OCI-LY7 (cell line): ENCODE measurements at regions not wholly inside any gene's neighbourhood (a gene's known extent, or its start where the extent isn't known, plus 50 kb on each side); places are given as distances from the start of the nearest gene placed in this dataset.

ENCODE experiments used
- BruUV-seq: library from RNA; stranded (reverse); fragments of 400-500 nt; replicated peaks from 2 replicates; lab custom pipeline; 2021; lab: Mats Ljungman, UMichigan
- CTCF ChIA-PET: fragments of 300-600 bp; sonication (Branson Sonifier 250); formaldehyde crosslinking; loops from one replicate; lab custom pipeline; 2022; ENCODE audit warnings: antibody characterized with exemption; ENCODE audit not compliant: unreplicated experiment; lab: Charles Lee
- POLR2A ChIA-PET: fragments of 300-600 bp; sonication (Branson Sonifier 250); formaldehyde crosslinking; loops from one replicate; lab custom pipeline; 2022; ENCODE audit warnings: antibody characterized with exemption; lab: Charles Lee
- DNase-seq: peaks from one replicate; pipeline ENCODE4 v3.0.0-alpha.2; 2015; ENCODE audit warnings: low spot score
- H2AFZ ChIP-seq: fragments of 200-600 bp; sonication (generic), shearing (Covaris generic); 2 replicates; pipeline ENCODE4 v1.6.1; 2014; ENCODE audit warnings: mild to moderate bottlenecking, antibody characterized with exemption, low read length, moderate library complexity
- H3K27ac ChIP-seq: fragments of 200-600 bp; sonication (generic); 2 replicates; pipeline ENCODE4 v1.5.1; 2014; ENCODE audit warnings: mixed run types, low read depth, mild to moderate bottlenecking, moderate library complexity, low read length, inconsistent platforms; ENCODE audit not compliant: poor library complexity, severe bottlenecking
- H3K36me3 ChIP-seq: fragments of 200-600 bp; sonication (generic); 2 replicates; pipeline ENCODE4 v1.6.1; 2014; ENCODE audit warnings: mild to moderate bottlenecking, antibody characterized with exemption, low read length, moderate library complexity, mixed read lengths; ENCODE audit not compliant: insufficient read depth
- H3K4me1 ChIP-seq: fragments of 200-600 bp; sonication (generic); 2 replicates; pipeline ENCODE4 v1.5.1; 2014; ENCODE audit warnings: mild to moderate bottlenecking, low read length; ENCODE audit not compliant: insufficient read depth, poor library complexity, severe bottlenecking
- H3K4me2 ChIP-seq: fragments of 200-600 bp; sonication (generic); 2 replicates; pipeline ENCODE4 v1.6.1; 2014; ENCODE audit warnings: mild to moderate bottlenecking, low read length
- H3K4me3 ChIP-seq: fragments of 200-600 bp; sonication (generic); 2 replicates; pipeline ENCODE4 v1.5.1; 2014; ENCODE audit warnings: mild to moderate bottlenecking, low read depth, low read length; ENCODE audit not compliant: poor library complexity, severe bottlenecking
- H3K79me2 ChIP-seq: fragments of 200-600 bp; sonication (generic); 2 replicates; pipeline ENCODE4 v1.6.1; 2016; ENCODE audit warnings: low read depth, mild to moderate bottlenecking, low read length, moderate library complexity, mixed read lengths; ENCODE audit not compliant: insufficient read depth
- H3K9me2 ChIP-seq: fragments of 200-600 bp; sonication (generic); 2 replicates; pipeline ENCODE4 v1.6.1; 2016; ENCODE audit warnings: mild to moderate bottlenecking, low read length, mixed read lengths; ENCODE audit not compliant: insufficient read depth
- H3K9me3 ChIP-seq: fragments of 200-600 bp; sonication (generic); 2 replicates; pipeline ENCODE4 v1.6.1; 2014; ENCODE audit warnings: mild to moderate bottlenecking, mixed run types, low read length, mixed read lengths
- H4K20me1 ChIP-seq: fragments of 200-600 bp; sonication (generic); 2 replicates; pipeline ENCODE4 v1.6.1; 2014; ENCODE audit warnings: mild to moderate bottlenecking, antibody characterized with exemption, low read length, moderate library complexity, mixed read lengths; ENCODE audit not compliant: insufficient read depth
- CTCF ChIP-seq: fragments of 200-600 bp; sonication (generic); conservative IDR thresholded peaks from 2 replicates; pipeline ENCODE4 v1.5.1; 2014; ENCODE audit warnings: mild to moderate bottlenecking, antibody characterized with exemption, low read length, moderate library complexity, mixed read lengths
- EZH2phosphoT487 ChIP-seq: fragments of 200-600 bp; sonication (generic); IDR thresholded peaks from 2 replicates; pipeline ENCODE4 v1.6.1; 2018; ENCODE audit warnings: low read depth, borderline replicate concordance, mild to moderate bottlenecking, mixed run types, antibody characterized with exemption, low read length, moderate library complexity, mixed read lengths
- intact Hi-C: fragments of 100-400 bp; cut with micrococcal nuclease; formaldehyde crosslinking; loops from one replicate; pipeline ENCODE4 v1.10.0; 2022; ENCODE audit not compliant: unreplicated experiment

GRCh38 chr11:134850566-134850965 lies 438.5 kb upstream of the B3GAT1 start:
- ChIA-PET POLR2A (no interaction called here), CTCF (no interaction called here)
- no peak overlapping the region for H3K4me2 ChIP-seq
- H3K4me1 ChIP-seq, result no peaks in the 10 kb centered on the region
- no peaks in the 10 kb centered on the region for H3K36me3 ChIP-seq
- H3K4me3 ChIP-seq, result no peak overlapping the region
- intact Hi-C loops, result no loop called here
- H3K9me2 ChIP-seq, result no peaks in the 10 kb centered on the region
- H3K9me3 ChIP-seq, result no peaks in the 10 kb centered on the region
- DNase-seq, result no peak
- no peak for TF ChIP-seq CTCF
- no peak for TF ChIP-seq EZH2phosphoT487
- no peak overlapping the region for H3K27ac ChIP-seq
- H3K79me2 ChIP-seq, result no peaks in the 10 kb centered on the region
- no TSS peak for BruUV-seq
- no peak overlapping the region for H2AFZ ChIP-seq
- no peaks in the 10 kb centered on the region for H4K20me1 ChIP-seq

GRCh38 chr11:134849833-134850232 lies 437.8 kb upstream of the B3GAT1 start:
- Histone ChIP-seq H3K9me2 (no peaks in the 10 kb centered on the region), H3K79me2 (no peaks in the 10 kb centered on the region), H3K27ac (no peak overlapping the region), H3K9me3 (no peaks in the 10 kb centered on the region), H4K20me1 (no peaks in the 10 kb centered on the region), H3K4me2 (no peak overlapping the region), H3K4me1 (no peaks in the 10 kb centered on the region), H3K4me3 (no peak overlapping the region), H3K36me3 (no peaks in the 10 kb centered on the region), H2AFZ (no peak overlapping the region)
- TF ChIP-seq CTCF (no peak), EZH2phosphoT487 (no peak)
- ChIA-PET POLR2A (no interaction called here), CTCF (no interaction called here)
- no peak for DNase-seq
- intact Hi-C loops, result no loop called here
- no TSS peak for BruUV-seq

- ChIA-PET CTCF (no interaction called here), POLR2A (no interaction called here)
- H3K36me3 ChIP-seq, result no peaks in the 10 kb centered on the region
- TF ChIP-seq EZH2phosphoT487 (no peak), CTCF (no peak)
- H4K20me1 ChIP-seq, result no peaks in the 10 kb centered on the region
- no peaks in the 10 kb centered on the region for H3K9me2 ChIP-seq
- no peak overlapping the region for H3K27ac ChIP-seq
- no peaks in the 10 kb centered on the region for H3K9me3 ChIP-seq
- no peaks in the 10 kb centered on the region for H3K4me1 ChIP-seq
- no peak overlapping the region for H3K4me3 ChIP-seq
- no peak overlapping the region for H2AFZ ChIP-seq
- no peak for DNase-seq
- intact Hi-C loops, result no loop called here
- no TSS peak for BruUV-seq
- no peak overlapping the region for H3K4me2 ChIP-seq
- no peaks in the 10 kb centered on the region for H3K79me2 ChIP-seq
These were observed 435.2 kb upstream of the B3GAT1 start for GRCh38 chr11:134847083-134847715.
